HG03432 (cell line): ENCODE measurements at regions not wholly inside any gene's neighbourhood (a gene's known extent, or its start where the extent isn't known, plus 50 kb on each side); places are given as distances from the start of the nearest gene placed in this dataset.
"Not testable (repeated sequence)": the region's sequence is repeated elsewhere in the genome, so short reads cannot be mapped to it uniquely, and the experiment has no call there.

Experiments used
- ATAC-seq: cut with Tn5 transposase; IDR thresholded peaks from one replicate; pipeline ENCODE4 v1.9.1; 2021; ENCODE audit warnings: mild to moderate bottlenecking, moderate library complexity; ENCODE audit not compliant: unreplicated experiment

GRCh38 chr11:57913715-57914704 lies 109.7 kb upstream of the OR9Q1 start:
- ATAC-seq, result no peak

GRCh38 chr11:57917632-57918031 lies 106.0 kb upstream of the OR9Q1 start:
- ATAC-seq, result no peak

DNA sequence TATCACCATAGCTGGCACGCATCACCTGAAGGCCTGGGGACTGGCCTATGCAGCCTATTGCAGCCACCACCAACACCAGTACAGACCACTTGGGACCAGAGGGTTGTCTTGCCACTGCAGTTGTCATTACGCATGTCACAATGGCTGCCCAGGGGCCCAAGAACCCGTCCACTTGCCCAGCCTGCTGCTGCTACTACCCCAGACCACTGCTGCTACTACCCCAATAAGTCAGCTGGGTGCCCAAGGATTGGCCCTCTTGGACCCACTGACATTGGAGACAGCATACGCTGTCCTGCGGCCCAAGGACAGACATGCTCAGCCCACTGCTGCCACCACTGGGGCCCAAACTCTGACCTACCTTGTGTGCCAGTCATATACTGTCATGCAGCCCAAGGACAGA lies 102.7 kb upstream of the OR9Q1 start:
- ATAC-seq, result no peak

DNA sequence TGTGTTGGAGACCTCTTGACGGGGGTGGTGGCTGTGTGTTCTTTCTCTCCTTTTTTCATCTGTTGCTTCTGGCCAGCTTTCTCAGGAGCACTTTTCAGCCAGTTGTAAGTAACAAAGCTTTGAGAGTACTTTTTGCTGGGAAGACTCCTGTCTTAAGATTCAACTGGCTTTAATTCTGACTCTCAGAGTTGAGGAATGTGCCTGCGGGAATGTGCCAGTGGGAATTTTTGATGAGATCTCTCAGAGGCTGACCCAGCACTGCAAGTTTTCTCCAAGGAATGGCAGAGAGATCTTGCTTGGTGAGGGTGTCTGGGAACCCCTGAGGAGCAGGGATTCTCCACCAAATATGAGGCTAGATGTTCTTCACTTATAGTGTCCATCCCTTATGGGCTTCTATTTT lies 91.6 kb upstream of the OR9Q1 start:
- no peak for ATAC-seq

DNA sequence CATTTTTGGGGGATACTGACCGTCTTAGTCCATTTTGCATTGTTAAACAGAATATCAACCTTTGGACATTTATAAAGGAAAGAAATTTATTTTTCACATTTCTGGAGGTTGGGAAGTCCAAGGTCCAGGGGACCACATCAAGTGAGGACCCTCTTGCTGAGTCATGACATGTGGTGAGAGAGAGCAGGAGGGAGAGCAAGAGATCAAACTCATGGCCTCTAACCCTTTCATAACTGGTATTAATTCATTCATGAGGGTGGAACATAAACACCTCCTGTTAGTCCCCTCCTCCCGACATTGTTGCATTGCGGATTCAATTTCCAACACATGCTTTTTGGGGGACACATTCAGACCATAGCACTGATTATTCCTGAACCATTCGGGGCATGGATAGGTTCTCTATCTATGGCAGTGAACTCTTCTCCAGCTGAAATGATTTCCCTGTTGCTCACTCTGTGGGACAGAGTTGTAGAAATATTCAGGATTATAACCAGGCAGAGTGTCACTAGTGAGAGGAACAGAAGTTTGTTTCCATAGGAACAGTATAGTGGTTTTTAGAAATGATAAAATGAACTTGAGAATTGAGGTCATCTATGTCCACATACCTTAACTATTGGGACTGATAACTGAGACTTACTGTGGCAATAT lies 88.2 kb upstream of the OR9Q1 start:
- no peak for ATAC-seq

DNA sequence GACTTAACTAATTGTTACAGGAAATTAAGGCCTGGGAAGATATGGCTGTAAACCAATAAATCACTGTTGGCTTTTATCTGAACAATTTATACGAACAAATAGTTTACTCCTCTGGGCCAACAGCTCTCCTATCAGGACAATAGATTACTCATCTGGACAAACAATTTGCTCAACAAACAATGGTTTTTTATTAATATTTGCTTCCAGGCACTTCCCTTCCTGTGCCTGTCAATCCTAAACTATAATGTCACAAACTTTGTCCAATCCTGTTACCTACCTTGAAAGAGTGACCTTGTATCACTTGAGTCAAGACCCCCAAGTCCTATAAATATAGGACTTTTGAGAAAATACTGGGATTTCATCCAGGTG lies 87.6 kb upstream of the OR9Q1 start:
- ATAC-seq, result no peak

GRCh38 chr11:57937431-57937830 lies 86.2 kb upstream of the OR9Q1 start:
- ATAC-seq, result no peak

- no peak for ATAC-seq
These were observed 85.3 kb upstream of the OR9Q1 start for GRCh38 chr11:57938351-57938750.

GRCh38 chr11:57940044-57940756 lies 83.5 kb upstream of the OR9Q1 start:
- no peak for ATAC-seq

DNA sequence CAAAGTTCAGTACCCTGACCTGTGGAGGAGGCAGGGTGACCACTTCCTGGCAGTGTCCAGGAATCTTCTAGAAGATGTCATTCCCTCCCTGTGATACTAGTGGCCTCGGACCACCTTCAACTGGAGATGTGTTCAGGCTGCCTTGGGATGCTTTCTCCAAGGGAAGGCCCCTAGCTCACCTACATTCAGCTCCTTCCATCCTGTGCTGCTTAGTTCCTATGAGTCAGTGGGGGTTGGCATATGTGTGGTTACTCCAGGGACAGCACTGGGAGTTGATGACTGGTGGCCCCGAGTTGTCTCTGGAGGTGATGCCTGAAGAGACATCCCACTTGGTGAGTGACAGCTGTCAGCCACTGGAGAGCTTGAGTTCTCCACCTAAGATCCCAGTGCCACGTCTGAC lies 81.8 kb upstream of the OR9Q1 start:
- ATAC-seq, result no peak

GRCh38 chr11:57942808-57943207 lies 80.9 kb upstream of the OR9Q1 start:
- ATAC-seq, result no peak

GRCh38 chr11:57943766-57944165 lies 79.9 kb upstream of the OR9Q1 start:
- ATAC-seq, result not testable (repeated sequence)

GRCh38 chr11:57946628-57947027 lies 77.1 kb upstream of the OR9Q1 start:
- no peak for ATAC-seq

GRCh38 chr11:57964660-57965059 lies 59.0 kb upstream of the OR9Q1 start:
- ATAC-seq, result no peak

- no peak for ATAC-seq
These were observed 52.2 kb upstream of the OR9Q1 start for GRCh38 chr11:57971272-57972012.

- no peak for ATAC-seq
These were observed 51.7 kb upstream of the OR9Q1 start for GRCh38 chr11:57972013-57972367.
